ENCODE measurements at regions not wholly inside any gene's neighbourhood (a gene's known extent, or its start where the extent isn't known, plus 50 kb on each side); places are given as distances from the start of the nearest gene placed in this dataset.

- Histone ChIP-seq H4K91ac (ENCODE audit: low read length) (no peak overlapping the region), H3K4me3 (ENCODE audit: insufficient read depth in 1 of 2, low read depth in 1 of 2, low read length in 2 of 2) (no peak overlapping the region), H3K27me3 (ENCODE audit: control insufficient read depth in 1 of 2, insufficient read depth in 1 of 2, low read length in 2 of 2) (no peaks in the 10 kb centered on the region), H3K4me1 (ENCODE audit: control insufficient read depth, insufficient read depth, low read depth, low read length) (peaks cover 4% of the 10 kb centered on the region), H3K9ac (ENCODE audit: low read length) (no peak overlapping the region), H3K9me3 (ENCODE audit: control insufficient read depth, low read length) (no peaks in the 10 kb centered on the region), H3K27ac (ENCODE audit: low read length, poor library complexity, severe bottlenecking) (peak overlapping the region; percentile 8), H4K8ac (ENCODE audit: low read length) (no peak overlapping the region), H3K79me1 (replicated peaks; ENCODE audit: low read length, poor library complexity, severe bottlenecking) (no peaks in the 10 kb centered on the region), H2BK12ac (ENCODE audit: low read length in 2 of 2) (no peak overlapping the region), H3K18ac (ENCODE audit: low read depth in 1 of 2, low read length in 2 of 2) (no peak overlapping the region), H2AK5ac (ENCODE audit: low read length, severe bottlenecking) (no peak overlapping the region), H2BK5ac (ENCODE audit: low read depth, low read length, poor library complexity, severe bottlenecking) (no peak overlapping the region), H2AFZ (ENCODE audit: low read depth, low read length) (no peak overlapping the region), H3K23ac (ENCODE audit: low read length in 2 of 2) (no peak overlapping the region), H2BK120ac (ENCODE audit: low read depth, low read length) (no peak overlapping the region), H3K4me2 (ENCODE audit: low read length, poor library complexity, severe bottlenecking) (no peak overlapping the region), H2BK15ac (ENCODE audit: low read depth, poor library complexity, severe bottlenecking) (no peak overlapping the region), H3K4ac (ENCODE audit: low read depth in 1 of 2, low read length in 2 of 2) (no peak overlapping the region), H3K14ac (ENCODE audit: low read length in 2 of 2) (no peak overlapping the region), H3K36me3 (ENCODE audit: control insufficient read depth in 1 of 2, insufficient read depth in 2 of 2, low read depth in 1 of 2, low read length in 2 of 2) (no peaks in the 10 kb centered on the region)
- WGBS = 77% methylated on average over 5 of the region's 5 CpGs
- peak; percentile 18 for DNase-seq
Measured at GRCh38 chr6:112701201-112701600, 354.1 kb downstream of the RFPL4B start.

GRCh38 chr6:112710710-112711109 lies 363.6 kb downstream of the RFPL4B start:
- Histone ChIP-seq H4K91ac (ENCODE audit: low read length) (no peak overlapping the region), H2BK5ac (ENCODE audit: low read depth, low read length, poor library complexity, severe bottlenecking) (no peak overlapping the region), H3K14ac (ENCODE audit: low read length in 2 of 2) (no peak overlapping the region), H3K18ac (ENCODE audit: low read depth in 1 of 2, low read length in 2 of 2) (no peak overlapping the region), H3K27ac (ENCODE audit: low read length, poor library complexity, severe bottlenecking) (no peak overlapping the region), H3K23ac (ENCODE audit: low read length in 2 of 2) (no peak overlapping the region), H2AFZ (ENCODE audit: low read depth, low read length) (no peak overlapping the region), H3K27me3 (ENCODE audit: control insufficient read depth in 1 of 2, insufficient read depth in 1 of 2, low read length in 2 of 2) (no peaks in the 10 kb centered on the region), H3K4ac (ENCODE audit: low read depth in 1 of 2, low read length in 2 of 2) (no peak overlapping the region), H2BK120ac (ENCODE audit: low read depth, low read length) (no peak overlapping the region), H3K36me3 (ENCODE audit: control insufficient read depth in 1 of 2, insufficient read depth in 2 of 2, low read depth in 1 of 2, low read length in 2 of 2) (no peaks in the 10 kb centered on the region), H4K8ac (ENCODE audit: low read length) (no peak overlapping the region), H2AK5ac (ENCODE audit: low read length, severe bottlenecking) (no peak overlapping the region), H3K4me3 (ENCODE audit: insufficient read depth in 1 of 2, low read depth in 1 of 2, low read length in 2 of 2) (no peak overlapping the region), H3K4me2 (ENCODE audit: low read length, poor library complexity, severe bottlenecking) (no peak overlapping the region), H3K9ac (ENCODE audit: low read length) (no peak overlapping the region), H3K79me1 (replicated peaks; ENCODE audit: low read length, poor library complexity, severe bottlenecking) (no peaks in the 10 kb centered on the region), H3K9me3 (ENCODE audit: control insufficient read depth, low read length) (no peaks in the 10 kb centered on the region), H2BK15ac (ENCODE audit: low read depth, poor library complexity, severe bottlenecking) (peak overlapping the region; percentile 67), H3K4me1 (ENCODE audit: control insufficient read depth, insufficient read depth, low read depth, low read length) (no peaks in the 10 kb centered on the region), H2BK12ac (ENCODE audit: low read length in 2 of 2) (no peak overlapping the region)
- WGBS = 90% methylated on average over 1 of the region's 2 CpGs
- DNase-seq = no peak

GRCh38 chr6:112713402-112713801 lies 366.3 kb downstream of the RFPL4B start:
- Histone ChIP-seq H2BK15ac (ENCODE audit: low read depth, poor library complexity, severe bottlenecking) (no peak overlapping the region), H3K4me2 (ENCODE audit: low read length, poor library complexity, severe bottlenecking) (no peak overlapping the region), H4K8ac (ENCODE audit: low read length) (no peak overlapping the region), H3K18ac (ENCODE audit: low read depth in 1 of 2, low read length in 2 of 2) (no peak overlapping the region), H3K4ac (ENCODE audit: low read depth in 1 of 2, low read length in 2 of 2) (no peak overlapping the region), H4K91ac (ENCODE audit: low read length) (no peak overlapping the region), H2AFZ (ENCODE audit: low read depth, low read length) (no peak overlapping the region), H3K14ac (ENCODE audit: low read length in 2 of 2) (no peak overlapping the region), H3K9ac (ENCODE audit: low read length) (no peak overlapping the region), H2BK12ac (ENCODE audit: low read length in 2 of 2) (no peak overlapping the region), H3K23ac (ENCODE audit: low read length in 2 of 2) (no peak overlapping the region), H3K79me1 (replicated peaks; ENCODE audit: low read length, poor library complexity, severe bottlenecking) (no peaks in the 10 kb centered on the region), H3K36me3 (ENCODE audit: control insufficient read depth in 1 of 2, insufficient read depth in 2 of 2, low read depth in 1 of 2, low read length in 2 of 2) (no peaks in the 10 kb centered on the region), H2BK5ac (ENCODE audit: low read depth, low read length, poor library complexity, severe bottlenecking) (no peak overlapping the region), H2BK120ac (ENCODE audit: low read depth, low read length) (no peak overlapping the region), H2AK5ac (ENCODE audit: low read length, severe bottlenecking) (no peak overlapping the region), H3K9me3 (ENCODE audit: control insufficient read depth, low read length) (no peaks in the 10 kb centered on the region), H3K27ac (ENCODE audit: low read length, poor library complexity, severe bottlenecking) (no peak overlapping the region), H3K4me1 (ENCODE audit: control insufficient read depth, insufficient read depth, low read depth, low read length) (no peaks in the 10 kb centered on the region), H3K27me3 (ENCODE audit: control insufficient read depth in 1 of 2, insufficient read depth in 1 of 2, low read length in 2 of 2) (no peaks in the 10 kb centered on the region), H3K4me3 (ENCODE audit: insufficient read depth in 1 of 2, low read depth in 1 of 2, low read length in 2 of 2) (no peak overlapping the region)
- 100% methylated on average over 1 of the region's 2 CpGs for WGBS
- no peak for DNase-seq

GRCh38 chr6:112717401-112717800 lies 370.3 kb downstream of the RFPL4B start:
- Histone ChIP-seq H3K9me3 (ENCODE audit: control insufficient read depth, low read length) (no peaks in the 10 kb centered on the region), H3K23ac (ENCODE audit: low read length in 2 of 2) (no peak overlapping the region), H2BK5ac (ENCODE audit: low read depth, low read length, poor library complexity, severe bottlenecking) (no peak overlapping the region), H3K4me1 (ENCODE audit: control insufficient read depth, insufficient read depth, low read depth, low read length) (no peaks in the 10 kb centered on the region), H3K27me3 (ENCODE audit: control insufficient read depth in 1 of 2, insufficient read depth in 1 of 2, low read length in 2 of 2) (no peaks in the 10 kb centered on the region), H3K79me1 (replicated peaks; ENCODE audit: low read length, poor library complexity, severe bottlenecking) (no peaks in the 10 kb centered on the region), H3K14ac (ENCODE audit: low read length in 2 of 2) (no peak overlapping the region), H4K8ac (ENCODE audit: low read length) (no peak overlapping the region), H2BK12ac (ENCODE audit: low read length in 2 of 2) (no peak overlapping the region), H2AFZ (ENCODE audit: low read depth, low read length) (no peak overlapping the region), H2BK120ac (ENCODE audit: low read depth, low read length) (no peak overlapping the region), H3K36me3 (ENCODE audit: control insufficient read depth in 1 of 2, insufficient read depth in 2 of 2, low read depth in 1 of 2, low read length in 2 of 2) (no peaks in the 10 kb centered on the region), H2BK15ac (ENCODE audit: low read depth, poor library complexity, severe bottlenecking) (no peak overlapping the region), H3K4me3 (ENCODE audit: insufficient read depth in 1 of 2, low read depth in 1 of 2, low read length in 2 of 2) (no peak overlapping the region), H2AK5ac (ENCODE audit: low read length, severe bottlenecking) (no peak overlapping the region), H3K9ac (ENCODE audit: low read length) (no peak overlapping the region), H3K27ac (ENCODE audit: low read length, poor library complexity, severe bottlenecking) (no peak overlapping the region), H3K4ac (ENCODE audit: low read depth in 1 of 2, low read length in 2 of 2) (no peak overlapping the region), H3K18ac (ENCODE audit: low read depth in 1 of 2, low read length in 2 of 2) (no peak overlapping the region), H4K91ac (ENCODE audit: low read length) (no peak overlapping the region), H3K4me2 (ENCODE audit: low read length, poor library complexity, severe bottlenecking) (no peak overlapping the region)
- 85% methylated on average over 2 of the region's 3 CpGs for WGBS
- DNase-seq = peak; percentile 30

Data from mesenchymal stem cell (in vitro differentiated cells and primary cell).